AG09319 (cell line): ENCODE measurements at regions not wholly inside any gene's neighbourhood (a gene's known extent, or its start where the extent isn't known, plus 50 kb on each side); places are given as distances from the start of the nearest gene placed in this dataset.

ENCODE experiments used
- DNase-seq: peaks from one replicate; pipeline ENCODE4 v3.0.0-alpha.2; 2010; ENCODE audit warnings: low read depth; ENCODE audit errors: extremely low read depth
- CTCF ChIP-seq: IDR thresholded peaks from 2 replicates; pipeline ENCODE4 v1.5.1; 2011; ENCODE audit warnings: low read depth, mild to moderate bottlenecking, inconsistent platforms, low read length, moderate library complexity

GRCh38 chrX:40261833-40262156 lies 164.0 kb upstream of the BCOR start:
- no peak for TF ChIP-seq CTCF
- DNase-seq, result no peak

DNA sequence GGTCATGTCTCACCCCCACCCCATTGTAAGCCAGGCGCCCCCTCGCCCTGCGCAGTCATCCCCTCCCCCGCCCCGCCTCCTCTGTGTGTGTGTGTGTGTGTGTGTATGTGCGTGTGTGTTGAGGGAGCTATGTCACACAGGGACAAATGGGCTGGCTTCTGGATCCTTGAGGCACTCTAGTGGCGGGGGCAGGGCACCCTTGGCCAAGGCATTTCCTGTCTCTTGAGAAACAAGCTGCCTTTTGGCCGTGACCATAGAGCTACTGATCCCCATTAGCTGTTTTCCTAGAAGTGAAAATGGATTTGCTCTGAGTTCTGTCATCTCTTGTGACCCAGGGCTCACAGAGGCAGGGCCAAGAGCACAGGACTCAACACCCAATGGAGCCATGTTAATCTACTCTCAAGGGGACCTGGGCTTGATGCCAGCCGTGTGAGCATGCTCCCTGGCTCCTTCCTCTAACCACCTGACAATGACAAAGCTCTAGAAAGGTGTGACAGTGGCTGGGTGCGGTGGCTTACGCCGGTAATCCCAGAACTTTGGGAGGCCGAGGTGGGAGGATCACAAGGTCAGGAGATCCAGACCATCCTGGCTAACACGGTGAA lies 162.5 kb upstream of the BCOR start:
- DNase-seq, result no peak
- no peak for TF ChIP-seq CTCF

- TF ChIP-seq CTCF, result no peak
- DNase-seq, result no peak
Measured at GRCh38 chrX:40258909-40259308, 161.2 kb upstream of the BCOR start.

DNA sequence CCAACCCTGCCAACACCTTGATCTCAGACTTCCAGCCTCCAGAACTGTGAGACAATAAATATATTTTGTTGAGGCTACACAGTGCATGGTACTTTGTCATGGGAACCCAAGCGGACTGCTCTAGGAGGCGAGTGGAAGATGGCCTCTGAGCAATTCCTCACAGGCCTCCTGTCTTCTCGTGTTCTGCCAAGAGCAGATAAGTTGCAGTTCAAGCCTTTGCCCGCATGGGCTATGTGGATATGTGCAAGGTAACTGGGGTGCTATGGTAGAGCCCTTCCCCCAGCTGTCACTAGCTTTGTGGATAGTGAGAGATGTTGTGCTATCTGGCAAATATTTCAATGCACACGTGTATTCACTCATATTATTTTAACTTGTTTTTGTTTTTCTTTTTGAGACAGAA lies 156.0 kb upstream of the BCOR start:
- TF ChIP-seq CTCF, result no peak
- DNase-seq, result no peak

- no peak for DNase-seq
- no peak for TF ChIP-seq CTCF
Measured at GRCh38 chrX:40249582-40249981, 151.8 kb upstream of the BCOR start.

GRCh38 chrX:40248822-40249221 lies 151.1 kb upstream of the BCOR start:
- no peak for DNase-seq
- TF ChIP-seq CTCF, result no peak

GRCh38 chrX:40247848-40248622 lies 150.3 kb upstream of the BCOR start:
- DNase-seq, result no peak
- TF ChIP-seq CTCF, result no peak
